Kidney (tissue), 13 donors: ENCODE measurements at regions not wholly inside any gene's neighbourhood (a gene's known extent, or its start where the extent isn't known, plus 50 kb on each side); places are given as distances from the start of the nearest gene placed in this dataset.
"Not testable (repeated sequence)": the region's sequence is repeated elsewhere in the genome, so short reads cannot be mapped to it uniquely, and the experiment has no call there.

Experiments used
- DNase-seq, 5 donors: peaks; one replicate each; pipeline ENCODE4 v3.0.0-alpha.2; 2013 to 2020
- FAIRE-seq: peaks from 2 replicates; lab custom pipeline; 2012; peaks lifted over from hg19 to GRCh38; lab: Jason Lieb, UNC
- H3K27ac ChIP-seq, 2 donors: one replicate each; pipeline ENCODE4 v1.7.0; 2013; ENCODE audit warnings: low read depth in 2 of 2, low read length in 2 of 2, inconsistent platforms in 1 of 2
- H3K27me3 ChIP-seq: one replicate; pipeline ENCODE4 v1.7.1; 2013; ENCODE audit warnings: low read length, inconsistent platforms; ENCODE audit not compliant: control insufficient read depth, insufficient read depth
- H3K36me3 ChIP-seq, 3 donors: one replicate each; pipeline versions ENCODE4 v1.7.0 to v1.7.1; 2013; ENCODE audit warnings: low read length in 3 of 3, control low read depth in 1 of 3, inconsistent platforms in 1 of 3; ENCODE audit not compliant: insufficient read depth in 3 of 3, control insufficient read depth in 2 of 3
- H3K4me1 ChIP-seq, 3 donors: one replicate each; pipeline versions ENCODE4 v1.7.0 to v1.7.1; 2013; ENCODE audit warnings: low read length in 3 of 3, inconsistent platforms in 1 of 3, low read depth in 1 of 3; ENCODE audit not compliant: control insufficient read depth in 2 of 3, insufficient read depth in 2 of 3
- H3K4me3 ChIP-seq, 3 donors: one replicate each; pipeline versions ENCODE4 v1.7.0 to v1.8.1; 2013; ENCODE audit warnings: low read length in 3 of 3, control low read depth in 1 of 3, inconsistent platforms in 1 of 3
- H3K9ac ChIP-seq, 3 donors: one replicate each; pipeline versions ENCODE4 v1.7.0 to v1.7.1; 2013; ENCODE audit warnings: low read length in 3 of 3, control low read depth in 1 of 3, inconsistent platforms in 1 of 3
- H3K9me3 ChIP-seq, 3 donors: one replicate each; pipeline versions ENCODE4 v1.7.0 to v1.7.1; 2013; ENCODE audit warnings: low read length in 3 of 3, control low read depth in 1 of 3, inconsistent platforms in 1 of 3; ENCODE audit not compliant: control insufficient read depth in 2 of 3, insufficient read depth in 1 of 3
- intact Hi-C: fragments of 100-400 bp; cut with DNase I; formaldehyde crosslinking; loops from one replicate; pipeline ENCODE4 v1.11.1; 2022
- TF ChIP-seq, protein P1 (sequence below): IDR thresholded peaks from 3 replicates; pipeline ENCODE4 v1.5.1; 2012; ENCODE audit warnings: mild to moderate bottlenecking, moderate library complexity, borderline replicate concordance; ENCODE audit not compliant: insufficient read depth; ENCODE audit errors: extremely low read depth
- donor health status: control.
- donor health status: control.
- donor health status: control.
- donor health status: control.
- donor health status: control.
- donor health status: DM: yes; HTN: yes; CAD: no.
- donor health status: Normal renal cell carcinoma (clear cell type).

DNA sequence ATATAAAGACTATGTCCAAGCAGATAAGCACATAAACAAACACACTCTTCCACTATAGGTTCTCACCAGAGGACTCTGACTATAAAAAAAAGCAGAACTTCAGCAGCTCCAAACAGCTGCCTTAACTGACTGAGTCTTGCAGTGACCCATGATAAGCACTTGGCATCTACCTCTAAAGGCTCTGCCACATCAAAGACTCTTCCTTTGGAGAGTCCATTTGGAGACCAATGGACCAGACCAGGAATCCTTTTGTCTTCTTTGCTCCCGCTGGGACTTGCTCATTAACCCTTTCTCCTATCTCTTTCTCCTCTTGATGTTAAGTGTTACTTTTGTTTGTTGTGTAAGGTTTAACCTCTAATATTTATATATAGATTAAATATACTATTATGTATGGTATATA lies 424.1 kb downstream of the RSL24D1 start:
- Histone ChIP-seq H3K4me3 (no peak overlapping the region), H3K9me3 (no peaks in the 10 kb centered on the region), H3K27ac (no peak overlapping the region), H3K4me1 (no peaks in the 10 kb centered on the region), H3K9ac (no peak overlapping the region), H3K36me3 (no peaks in the 10 kb centered on the region), H3K27me3 (no peaks in the 10 kb centered on the region)
- TF ChIP-seq, protein P1, sequence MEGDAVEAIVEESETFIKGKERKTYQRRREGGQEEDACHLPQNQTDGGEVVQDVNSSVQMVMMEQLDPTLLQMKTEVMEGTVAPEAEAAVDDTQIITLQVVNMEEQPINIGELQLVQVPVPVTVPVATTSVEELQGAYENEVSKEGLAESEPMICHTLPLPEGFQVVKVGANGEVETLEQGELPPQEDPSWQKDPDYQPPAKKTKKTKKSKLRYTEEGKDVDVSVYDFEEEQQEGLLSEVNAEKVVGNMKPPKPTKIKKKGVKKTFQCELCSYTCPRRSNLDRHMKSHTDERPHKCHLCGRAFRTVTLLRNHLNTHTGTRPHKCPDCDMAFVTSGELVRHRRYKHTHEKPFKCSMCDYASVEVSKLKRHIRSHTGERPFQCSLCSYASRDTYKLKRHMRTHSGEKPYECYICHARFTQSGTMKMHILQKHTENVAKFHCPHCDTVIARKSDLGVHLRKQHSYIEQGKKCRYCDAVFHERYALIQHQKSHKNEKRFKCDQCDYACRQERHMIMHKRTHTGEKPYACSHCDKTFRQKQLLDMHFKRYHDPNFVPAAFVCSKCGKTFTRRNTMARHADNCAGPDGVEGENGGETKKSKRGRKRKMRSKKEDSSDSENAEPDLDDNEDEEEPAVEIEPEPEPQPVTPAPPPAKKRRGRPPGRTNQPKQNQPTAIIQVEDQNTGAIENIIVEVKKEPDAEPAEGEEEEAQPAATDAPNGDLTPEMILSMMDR = no peak
- intact Hi-C loops = no loop called here
- no peak for DNase-seq
- FAIRE-seq = no peak

- H3K27me3 ChIP-seq, FAIRE-seq, H3K27ac ChIP-seq, H3K36me3 ChIP-seq, H3K9ac ChIP-seq, DNase-seq, H3K4me1 ChIP-seq, intact Hi-C loops, H3K4me3 ChIP-seq: not testable (repeated sequence)
- peaks cover 0 to 12% (median 3%) of the 10 kb centered on the region in 3 donors for H3K9me3 ChIP-seq
These were observed 447.3 kb downstream of the RSL24D1 start for GRCh38 chr15:54749461-54749860.

DNA sequence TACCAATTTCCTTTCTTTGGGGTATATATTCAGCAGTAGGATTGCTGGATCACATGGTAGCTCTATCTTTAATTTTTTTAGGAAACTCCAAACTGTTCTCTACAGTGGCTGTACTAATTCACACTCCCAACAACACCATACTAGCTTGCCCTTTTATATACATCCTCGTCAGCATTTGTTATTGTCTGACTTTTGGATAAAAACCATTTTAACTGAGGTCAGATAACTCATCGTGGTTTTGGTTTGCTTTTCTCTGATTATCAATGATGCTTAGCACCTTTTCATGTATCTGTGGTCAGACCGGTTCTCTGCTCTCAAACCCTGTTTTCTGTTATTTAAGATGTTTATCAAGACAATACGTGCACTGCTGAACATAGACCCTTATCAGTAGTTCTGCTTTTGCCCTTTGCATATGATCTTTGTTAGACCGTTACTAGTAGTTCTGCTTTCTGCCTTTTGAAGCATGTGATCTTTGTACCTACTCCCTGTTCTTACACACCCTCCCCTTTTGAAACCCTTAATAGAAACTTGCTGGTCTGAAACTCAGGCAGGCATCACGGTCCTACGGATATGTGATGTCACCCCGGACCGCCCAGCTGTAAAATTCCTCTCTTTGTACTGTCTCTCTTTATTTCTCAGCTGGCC lies 474.3 kb downstream of the RSL24D1 start:
- FAIRE-seq = no peak
- Histone ChIP-seq H3K4me1 (no peaks in the 10 kb centered on the region), H3K9me3 (peaks cover 0 to 7% (median 0%) of the 10 kb centered on the region in 3 donors), H3K27me3 (no peaks in the 10 kb centered on the region), H3K27ac (no peak overlapping the region), H3K36me3 (no peaks in the 10 kb centered on the region), H3K9ac (no peak overlapping the region), H3K4me3 (no peak overlapping the region)
- TF ChIP-seq, protein P1 = no peak
- DNase-seq = no peak
- intact Hi-C loops = no loop called here

GRCh38 chr15:54719325-54719724 lies 477.4 kb downstream of the RSL24D1 start:
- Histone ChIP-seq H3K36me3 (no peaks in the 10 kb centered on the region), H3K4me3 (no peak overlapping the region), H3K4me1 (no peaks in the 10 kb centered on the region), H3K27me3 (no peaks in the 10 kb centered on the region), H3K9ac (no peak overlapping the region), H3K27ac (no peak overlapping the region), H3K9me3 (peaks cover 0 to 7% (median 0%) of the 10 kb centered on the region in 3 donors)
- DNase-seq (no peak), FAIRE-seq (no peak)
- intact Hi-C loops = no loop called here
- TF ChIP-seq, protein P1 = no peak
